IMR-90 (cell line): ENCODE measurements at regions not wholly inside any gene's neighbourhood (a gene's known extent, or its start where the extent isn't known, plus 50 kb on each side); places are given as distances from the start of the nearest gene placed in this dataset.

Source experiments
- BHLHE40 ChIP-seq: fragments of 150-350 bp; IDR thresholded peaks from 2 replicates; pipeline ENCODE4 v1.6.1; 2016; ENCODE audit warnings: mild to moderate bottlenecking, low read depth, low read length
- CEBPB ChIP-seq: IDR thresholded peaks from 2 replicates; pipeline ENCODE4 v1.6.1; 2012; ENCODE audit warnings: low read depth, low read length, improper control_type of control experiment
- CHD1 ChIP-seq: IDR thresholded peaks from 2 replicates; pipeline ENCODE4 v1.6.1; 2012; ENCODE audit warnings: low read depth, low read length, improper control_type of control experiment
- FOS ChIP-seq: fragments of 150-350 bp; IDR thresholded peaks from 2 replicates; pipeline ENCODE4 v1.6.1; 2016; ENCODE audit warnings: low read depth, low read length
- MXI1 ChIP-seq: IDR thresholded peaks from 2 replicates; pipeline ENCODE4 v1.6.1; 2012; ENCODE audit warnings: low read depth, mild to moderate bottlenecking, low read length, moderate library complexity, borderline replicate concordance
- NFE2L2 ChIP-seq: fragments of 150-350 bp; IDR thresholded peaks from 2 replicates; pipeline ENCODE4 v1.6.1; 2016; ENCODE audit warnings: low read depth, mild to moderate bottlenecking, low read length
- POLR2A ChIP-seq: IDR thresholded peaks from 2 replicates; pipeline ENCODE4 v1.6.1; 2012; ENCODE audit warnings: mild to moderate bottlenecking, low read depth, low read length
- RAD21 ChIP-seq: IDR thresholded peaks from 2 replicates; pipeline ENCODE4 v1.6.1; 2012; ENCODE audit warnings: low read length, improper control_type of control experiment
- RCOR1 ChIP-seq: IDR thresholded peaks from 2 replicates; pipeline ENCODE4 v1.6.1; 2012; ENCODE audit warnings: mild to moderate bottlenecking, low read length, improper control_type of control experiment; ENCODE audit not compliant: insufficient replicate concordance
- SMC3 ChIP-seq: fragments of 150-350 bp; IDR thresholded peaks from 2 replicates; pipeline ENCODE4 v1.6.1; 2016; ENCODE audit warnings: low read depth, mild to moderate bottlenecking, antibody characterized with exemption, low read length, moderate library complexity
- TF ChIP-seq, protein P1 (sequence below): conservative IDR thresholded peaks from 2 replicates; pipeline ENCODE4 v1.5.1; 2012; ENCODE audit warnings: mild to moderate bottlenecking, low read depth, low read length, improper control_type of control experiment
- TF ChIP-seq, protein P2 (sequence below): fragments of 150-350 bp; IDR thresholded peaks from 2 replicates; pipeline ENCODE4 v1.6.1; 2017; ENCODE audit warnings: mild to moderate bottlenecking, antibody characterized with exemption, low read length, low read depth
- TF ChIP-seq, protein P3 (sequence below): fragments of 150-350 bp; IDR thresholded peaks from 2 replicates; pipeline ENCODE4 v1.6.1; 2016; ENCODE audit warnings: low read depth, mild to moderate bottlenecking, low read length, moderate library complexity, borderline replicate concordance

DNA sequence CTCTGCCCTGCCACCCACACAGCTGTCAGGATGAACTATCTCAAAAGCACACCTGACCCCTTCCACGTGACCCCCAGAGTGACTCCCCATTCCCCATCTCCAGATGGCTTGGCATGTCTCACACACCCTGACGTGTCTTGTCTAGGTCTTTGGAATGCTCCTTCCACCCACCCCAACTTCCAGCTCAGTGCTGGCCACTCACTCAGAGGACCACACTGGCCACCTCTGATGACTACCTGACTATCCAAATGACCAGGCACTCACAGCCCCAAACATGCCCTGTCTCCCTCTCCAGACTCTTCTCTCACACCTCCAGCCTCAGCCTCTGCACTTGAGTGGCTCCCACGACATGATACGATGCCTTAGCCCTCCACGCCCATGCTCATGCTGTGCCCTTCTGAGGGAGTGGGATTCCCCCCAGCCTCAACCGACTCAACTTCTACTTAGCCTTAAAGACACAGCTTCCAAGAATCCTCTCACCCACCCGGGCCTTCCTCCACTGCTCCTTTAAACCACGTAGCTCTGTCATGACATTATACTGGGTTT is 259.4 kb downstream of the BUD13 start:
- TF ChIP-seq, protein P1, sequence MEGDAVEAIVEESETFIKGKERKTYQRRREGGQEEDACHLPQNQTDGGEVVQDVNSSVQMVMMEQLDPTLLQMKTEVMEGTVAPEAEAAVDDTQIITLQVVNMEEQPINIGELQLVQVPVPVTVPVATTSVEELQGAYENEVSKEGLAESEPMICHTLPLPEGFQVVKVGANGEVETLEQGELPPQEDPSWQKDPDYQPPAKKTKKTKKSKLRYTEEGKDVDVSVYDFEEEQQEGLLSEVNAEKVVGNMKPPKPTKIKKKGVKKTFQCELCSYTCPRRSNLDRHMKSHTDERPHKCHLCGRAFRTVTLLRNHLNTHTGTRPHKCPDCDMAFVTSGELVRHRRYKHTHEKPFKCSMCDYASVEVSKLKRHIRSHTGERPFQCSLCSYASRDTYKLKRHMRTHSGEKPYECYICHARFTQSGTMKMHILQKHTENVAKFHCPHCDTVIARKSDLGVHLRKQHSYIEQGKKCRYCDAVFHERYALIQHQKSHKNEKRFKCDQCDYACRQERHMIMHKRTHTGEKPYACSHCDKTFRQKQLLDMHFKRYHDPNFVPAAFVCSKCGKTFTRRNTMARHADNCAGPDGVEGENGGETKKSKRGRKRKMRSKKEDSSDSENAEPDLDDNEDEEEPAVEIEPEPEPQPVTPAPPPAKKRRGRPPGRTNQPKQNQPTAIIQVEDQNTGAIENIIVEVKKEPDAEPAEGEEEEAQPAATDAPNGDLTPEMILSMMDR = no peak
- TF ChIP-seq SMC3 = no peak
- TF ChIP-seq, protein P2, sequence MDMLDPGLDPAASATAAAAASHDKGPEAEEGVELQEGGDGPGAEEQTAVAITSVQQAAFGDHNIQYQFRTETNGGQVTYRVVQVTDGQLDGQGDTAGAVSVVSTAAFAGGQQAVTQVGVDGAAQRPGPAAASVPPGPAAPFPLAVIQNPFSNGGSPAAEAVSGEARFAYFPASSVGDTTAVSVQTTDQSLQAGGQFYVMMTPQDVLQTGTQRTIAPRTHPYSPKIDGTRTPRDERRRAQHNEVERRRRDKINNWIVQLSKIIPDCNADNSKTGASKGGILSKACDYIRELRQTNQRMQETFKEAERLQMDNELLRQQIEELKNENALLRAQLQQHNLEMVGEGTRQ = no peak
- TF ChIP-seq CEBPB = no peak
- TF ChIP-seq, protein P3, sequence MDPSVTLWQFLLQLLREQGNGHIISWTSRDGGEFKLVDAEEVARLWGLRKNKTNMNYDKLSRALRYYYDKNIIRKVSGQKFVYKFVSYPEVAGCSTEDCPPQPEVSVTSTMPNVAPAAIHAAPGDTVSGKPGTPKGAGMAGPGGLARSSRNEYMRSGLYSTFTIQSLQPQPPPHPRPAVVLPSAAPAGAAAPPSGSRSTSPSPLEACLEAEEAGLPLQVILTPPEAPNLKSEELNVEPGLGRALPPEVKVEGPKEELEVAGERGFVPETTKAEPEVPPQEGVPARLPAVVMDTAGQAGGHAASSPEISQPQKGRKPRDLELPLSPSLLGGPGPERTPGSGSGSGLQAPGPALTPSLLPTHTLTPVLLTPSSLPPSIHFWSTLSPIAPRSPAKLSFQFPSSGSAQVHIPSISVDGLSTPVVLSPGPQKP = no peak
- TF ChIP-seq BHLHE40 = no peak
- no peak for TF ChIP-seq POLR2A
- TF ChIP-seq RCOR1 = no peak
- no peak for TF ChIP-seq MXI1
- no peak for TF ChIP-seq NFE2L2
- no peak for TF ChIP-seq CHD1
- no peak for TF ChIP-seq RAD21
- TF ChIP-seq FOS = no peak
